ENCODE measurements at regions not wholly inside any gene's neighbourhood (a gene's known extent, or its start where the extent isn't known, plus 50 kb on each side); places are given as distances from the start of the nearest gene placed in this dataset.

GRCh38 chr3:36656873-36657272, 107.5 kb downstream of the DCLK3 start:
- Histone ChIP-seq H3K36me3 (no peaks in the 10 kb centered on the region), H3K27me3 (no peaks in the 10 kb centered on the region), H3K9me3 (no peaks in the 10 kb centered on the region), H3K4me1 (no peaks in the 10 kb centered on the region), H3K27ac (no peak overlapping the region), H3K4me3 (no peak overlapping the region)
- intact Hi-C loops (cut with DNase I; ENCODE audit: low total_unique reads) (no loop called here), in situ Hi-C loops (cut with MboI; ENCODE audit: low sequenced_read_pairs in 4 of 4) (no loop called here)
- no peak for DNase-seq
- no peak for TF ChIP-seq CTCF (IDR thresholded peaks at IDR 0.05 in 4 of 5, conservative IDR thresholded peaks at IDR 0.05 in 1 of 5)
- no peak for TF ChIP-seq POLR2A (IDR thresholded peaks at IDR 0.05)
- no peak for ATAC-seq

- H3K4me1 ChIP-seq = no peaks in the 10 kb centered on the region
- in situ Hi-C loops (cut with MboI; ENCODE audit: low sequenced_read_pairs in 4 of 4) (no loop called here), intact Hi-C loops (cut with DNase I; ENCODE audit: low total_unique reads) (no loop called here)
- no peaks in the 10 kb centered on the region for H3K9me3 ChIP-seq
- H3K36me3 ChIP-seq = no peaks in the 10 kb centered on the region
- no peak overlapping the region for H3K4me3 ChIP-seq
- no peak for ATAC-seq
- H3K27ac ChIP-seq = no peak overlapping the region
- no peaks in the 10 kb centered on the region for H3K27me3 ChIP-seq
- DNase-seq = no peak
- no peak for TF ChIP-seq POLR2A (IDR thresholded peaks at IDR 0.05)
- no peak for TF ChIP-seq CTCF (IDR thresholded peaks at IDR 0.05 in 4 of 5, conservative IDR thresholded peaks at IDR 0.05 in 1 of 5)
Observed at GRCh38 chr3:36653095-36653494, 111.3 kb downstream of the DCLK3 start.

- no peak for DNase-seq
- no peak for TF ChIP-seq CTCF (IDR thresholded peaks at IDR 0.05 in 4 of 5, conservative IDR thresholded peaks at IDR 0.05 in 1 of 5)
- TF ChIP-seq POLR2A (IDR thresholded peaks at IDR 0.05) = no peak
- H3K9me3 ChIP-seq = no peaks in the 10 kb centered on the region
- H3K27ac ChIP-seq = no peak overlapping the region
- H3K4me1 ChIP-seq = no peaks in the 10 kb centered on the region
- ATAC-seq = no peak
- in situ Hi-C loops (cut with MboI; ENCODE audit: low sequenced_read_pairs in 4 of 4) = no loop called here
- H3K27me3 ChIP-seq = no peaks in the 10 kb centered on the region
- no peak overlapping the region for H3K4me3 ChIP-seq
- intact Hi-C loops (cut with DNase I; ENCODE audit: low total_unique reads) = no loop called here
- H3K36me3 ChIP-seq = no peaks in the 10 kb centered on the region
Observed at GRCh38 chr3:36652104-36652503, 112.2 kb downstream of the DCLK3 start.

- ATAC-seq = no peak
Observed at GRCh38 chr3:36650271-36650671, 114.1 kb downstream of the DCLK3 start.

More at GRCh38 chr3:36650271-36650671, 114.1 kb downstream of the DCLK3 start:
- Histone ChIP-seq H3K27ac (no peak overlapping the region), H3K27me3 (no peaks in the 10 kb centered on the region), H3K36me3 (no peaks in the 10 kb centered on the region), H3K4me3 (no peak overlapping the region), H3K4me1 (no peaks in the 10 kb centered on the region), H3K9me3 (no peaks in the 10 kb centered on the region)
- in situ Hi-C loops (cut with MboI; ENCODE audit: low sequenced_read_pairs in 4 of 4) = no loop called here
- TF ChIP-seq CTCF (IDR thresholded peaks at IDR 0.05 in 4 of 5, conservative IDR thresholded peaks at IDR 0.05 in 1 of 5) (no peak), POLR2A (IDR thresholded peaks at IDR 0.05) (no peak)
- intact Hi-C loops (cut with DNase I; ENCODE audit: low total_unique reads) = no loop called here
- no peak for DNase-seq

Data from gastrocnemius medialis (tissue), 4 donors.